IMR-90 (cell line): ENCODE measurements at regions not wholly inside any gene's neighbourhood (a gene's known extent, or its start where the extent isn't known, plus 50 kb on each side); places are given as distances from the start of the nearest gene placed in this dataset.

Experiments
- ATAC-seq: fragments of 200-7000 bp; cut with Tn5 transposase; 2 replicates; pipeline ENCODE4 v1.9.1; 2020; ENCODE audit warnings: low read depth, mild to moderate bottlenecking, moderate library complexity
- BruUV-seq: library from RNA; stranded (reverse); fragments of 400-500 nt; replicated peaks from 2 replicates; lab custom pipeline; 2021; lab: Mats Ljungman, UMichigan
- CTCF ChIA-PET: fragments of 300-600 bp; formaldehyde crosslinking; extraction: SDS; loops from one replicate; lab custom pipeline; 2021; ENCODE audit warnings: antibody characterized with exemption; lab: Yijun Ruan, JAX
- POLR2A ChIA-PET: fragments of 300-600 bp; sonication (Branson Sonifier 250); formaldehyde crosslinking; loops from one replicate; lab custom pipeline; 2022; ENCODE audit warnings: antibody characterized with exemption; ENCODE audit not compliant: unreplicated experiment; lab: Charles Lee
- DNase-seq: peaks from one replicate; pipeline ENCODE4 v3.0.0; 2013
- H2AFZ ChIP-seq: replicated peaks from 2 replicates; pipeline ENCODE3; 2013; ENCODE audit warnings: low read length, mild to moderate bottlenecking; ENCODE audit not compliant: poor library complexity
- H2AK5ac ChIP-seq: 2 replicates; pipeline ENCODE4 v1.6.1; 2013; ENCODE audit warnings: low read depth, low read length, inconsistent platforms
- H2AK9ac ChIP-seq: replicated peaks from 2 replicates; pipeline ENCODE3; 2013; ENCODE audit warnings: mild to moderate bottlenecking, low read depth, low read length, moderate library complexity; ENCODE audit not compliant: poor library complexity
- H2BK120ac ChIP-seq: 2 replicates; pipeline ENCODE4 v1.6.1; 2013; ENCODE audit warnings: low read depth, low read length, inconsistent platforms
- H2BK15ac ChIP-seq: 3 replicates; pipeline ENCODE4 v1.6.1; 2013; ENCODE audit warnings: low read depth, low read length, inconsistent platforms
- H2BK20ac ChIP-seq: 2 replicates; pipeline ENCODE4 v1.6.1; 2013; ENCODE audit warnings: low read depth, mild to moderate bottlenecking, inconsistent platforms, low read length, moderate library complexity
- H2BK5ac ChIP-seq: 2 replicates; pipeline ENCODE4 v1.6.1; 2013; ENCODE audit warnings: mild to moderate bottlenecking, low read depth, low read length, inconsistent platforms; ENCODE audit not compliant: poor library complexity, severe bottlenecking
- H3K14ac ChIP-seq: replicated peaks from 2 replicates; pipeline ENCODE4 v1.6.1; 2013; ENCODE audit warnings: low read depth, low read length, inconsistent platforms
- H3K18ac ChIP-seq: 2 replicates; pipeline ENCODE4 v1.6.1; 2013; ENCODE audit warnings: low read depth, low read length, control low read depth
- H3K23ac ChIP-seq: 2 replicates; pipeline ENCODE4 v1.6.1; 2013; ENCODE audit warnings: low read depth, low read length, inconsistent platforms
- H3K27ac ChIP-seq: 2 replicates; pipeline ENCODE4 v1.5.1; 2013; ENCODE audit warnings: mild to moderate bottlenecking, control low read depth, low read length; ENCODE audit not compliant: insufficient read depth
- H3K27me3 ChIP-seq: 2 replicates; pipeline ENCODE4 v1.6.1; 2013; ENCODE audit warnings: low read length; ENCODE audit not compliant: control insufficient read depth, insufficient read depth
- H3K36me3 ChIP-seq: 2 replicates; pipeline ENCODE4 v1.6.1; 2013; ENCODE audit warnings: low read length, mixed read lengths; ENCODE audit not compliant: control insufficient read depth, insufficient read depth
- H3K4ac ChIP-seq: 2 replicates; pipeline ENCODE4 v1.6.1; 2013; ENCODE audit warnings: low read depth, low read length, inconsistent platforms
- H3K4me1 ChIP-seq: 2 replicates; pipeline ENCODE4 v1.6.1; 2013; ENCODE audit warnings: low read length, mixed read lengths; ENCODE audit not compliant: control insufficient read depth, insufficient read depth
- H3K4me2 ChIP-seq: 2 replicates; pipeline ENCODE4 v1.6.1; 2013; ENCODE audit warnings: low read depth, mild to moderate bottlenecking, control low read depth, low read length, moderate library complexity
- H3K4me3 ChIP-seq: 2 replicates; pipeline ENCODE4 v1.5.1; 2013; ENCODE audit warnings: low read depth, mild to moderate bottlenecking, control low read depth, low read length, moderate library complexity; ENCODE audit not compliant: insufficient read depth
- H3K56ac ChIP-seq: 2 replicates; pipeline ENCODE4 v1.6.1; 2013; ENCODE audit warnings: low read length, inconsistent platforms; ENCODE audit not compliant: insufficient read depth; ENCODE audit errors: extremely low read depth
- H3K79me1 ChIP-seq, 2 experiments: 2 replicates each; pipeline ENCODE4 v1.6.1; 2013; ENCODE audit warnings: low read length in 2 of 2, inconsistent platforms in 1 of 2, low read depth in 1 of 2
- H3K9ac ChIP-seq: 2 replicates; pipeline ENCODE4 v1.6.1; 2013; ENCODE audit warnings: low read depth, low read length, control low read depth
- H3K9me1 ChIP-seq: 2 replicates; pipeline ENCODE4 v1.6.1; 2013; ENCODE audit warnings: low read length, inconsistent platforms; ENCODE audit not compliant: insufficient read depth
- H3K9me3 ChIP-seq: 2 replicates; pipeline ENCODE4 v1.6.1; 2013; ENCODE audit warnings: low read length; ENCODE audit not compliant: control insufficient read depth, insufficient read depth
- H4K20me1 ChIP-seq: 2 replicates; pipeline ENCODE4 v1.6.1; 2013; ENCODE audit warnings: low read length, inconsistent platforms; ENCODE audit not compliant: insufficient read depth
- H4K5ac ChIP-seq: 2 replicates; pipeline ENCODE4 v1.6.1; 2013; ENCODE audit warnings: mild to moderate bottlenecking, low read depth, low read length, control low read depth
- H4K8ac ChIP-seq, 2 experiments: 2 replicates each; pipeline ENCODE4 v1.6.1; 2013; ENCODE audit warnings: low read depth in 2 of 2, low read length in 2 of 2, control low read depth in 1 of 2, inconsistent platforms in 1 of 2
- H4K91ac ChIP-seq: 2 replicates; pipeline ENCODE4 v1.6.1; 2013; ENCODE audit warnings: low read depth, low read length, inconsistent platforms; ENCODE audit not compliant: insufficient read depth
- BHLHE40 ChIP-seq: fragments of 150-350 bp; IDR thresholded peaks from 2 replicates; pipeline ENCODE4 v1.6.1; 2016; ENCODE audit warnings: mild to moderate bottlenecking, low read depth, low read length
- CTCF ChIP-seq: conservative IDR thresholded peaks from 2 replicates; pipeline ENCODE4 v1.5.1; 2012; ENCODE audit warnings: mild to moderate bottlenecking, low read depth, low read length, improper control_type of control experiment
- FOS ChIP-seq: fragments of 150-350 bp; IDR thresholded peaks from 2 replicates; pipeline ENCODE4 v1.6.1; 2016; ENCODE audit warnings: low read depth, low read length
- MXI1 ChIP-seq: IDR thresholded peaks from 2 replicates; pipeline ENCODE4 v1.6.1; 2012; ENCODE audit warnings: low read depth, mild to moderate bottlenecking, low read length, moderate library complexity, borderline replicate concordance
- NFE2L2 ChIP-seq: fragments of 150-350 bp; IDR thresholded peaks from 2 replicates; pipeline ENCODE4 v1.6.1; 2016; ENCODE audit warnings: low read depth, mild to moderate bottlenecking, low read length
- RAD21 ChIP-seq: IDR thresholded peaks from 2 replicates; pipeline ENCODE4 v1.6.1; 2012; ENCODE audit warnings: low read length, improper control_type of control experiment
- RCOR1 ChIP-seq: IDR thresholded peaks from 2 replicates; pipeline ENCODE4 v1.6.1; 2012; ENCODE audit warnings: mild to moderate bottlenecking, low read length, improper control_type of control experiment; ENCODE audit not compliant: insufficient replicate concordance
- RFX5 ChIP-seq: IDR thresholded peaks from 2 replicates; pipeline ENCODE4 v1.8.0; 2012; ENCODE audit warnings: low read depth, mild to moderate bottlenecking, low read length, moderate library complexity
- SMC3 ChIP-seq: fragments of 150-350 bp; IDR thresholded peaks from 2 replicates; pipeline ENCODE4 v1.6.1; 2016; ENCODE audit warnings: low read depth, mild to moderate bottlenecking, antibody characterized with exemption, low read length, moderate library complexity
- WGBS, 2 experiments: methylation state at CpG; one replicate each; pipeline versions ENCODE4 v1.1.5 to v1.1.7; 2013; ENCODE audit warnings: missing lambda C conversion rate in 2 of 2; ENCODE audit not compliant: insufficient read length in 1 of 2; ENCODE audit errors: extremely low coverage in 2 of 2; 5-methylcytosine and 5-hydroxymethylcytosine counted together
- dilution Hi-C: fragments of 300-500 bp; cut with HindIII; formaldehyde crosslinking; loops from one replicate; pipeline ENCODE4 v1.14.3; 2018; ENCODE audit warnings: low sequenced_read_pairs; ENCODE audit not compliant: unreplicated experiment
- in situ Hi-C: fragments of 300-500 bp; cut with MboI; formaldehyde crosslinking; loops from 3 replicates; pipeline ENCODE4 v1.14.3; 2019; ENCODE audit warnings: low sequenced_read_pairs, inconsistent platforms, mixed read lengths
- intact Hi-C: fragments of 100-400 bp; cut with micrococcal nuclease; formaldehyde crosslinking; loops from 2 replicates; pipeline ENCODE4 v1.10.0; 2022
- TF ChIP-seq, protein P1 (sequence below): fragments of 150-350 bp; IDR thresholded peaks from 2 replicates; pipeline ENCODE4 v1.6.1; 2016; ENCODE audit warnings: low read depth, mild to moderate bottlenecking, low read length, moderate library complexity, borderline replicate concordance
- TF ChIP-seq, protein P2 (sequence below): fragments of 150-350 bp; IDR thresholded peaks from 2 replicates; pipeline ENCODE4 v1.6.1; 2017; ENCODE audit warnings: mild to moderate bottlenecking, antibody characterized with exemption, low read length, low read depth

GRCh38 chr20:16947479-16947878 is 199.3 kb downstream of the OTOR start:
- ATAC-seq: peak; percentile 70
- Histone ChIP-seq H3K4ac (peak overlapping the region; percentile 48; the same call in 1 of the 2 replicates), H3K79me1 (no peaks in the 10 kb centered on the region), H3K27ac (no peak overlapping the region), H2BK5ac (no peak overlapping the region), H2AFZ (peak overlapping the region; percentile 28), H3K9me3 (peaks cover 4% of the 10 kb centered on the region), H3K4me3 (no peak overlapping the region), H2AK9ac (no peak overlapping the region), H4K5ac (no peak overlapping the region), H4K20me1 (no peaks in the 10 kb centered on the region), H4K8ac (no peak overlapping the region), H3K4me2 (no peak overlapping the region), H4K91ac (no peak overlapping the region), H2BK120ac (peak overlapping the region; percentile 73; the same call in 1 of the 2 replicates), H2AK5ac (no peak overlapping the region), H3K18ac (no peak overlapping the region), H2BK20ac (0 out of 2 replicates have a peak overlapping the region, but pooled peaks have one; percentile 16), H3K23ac (no peak overlapping the region), H3K4me1 (peaks cover 6% of the 10 kb centered on the region), H3K9ac (no peak overlapping the region), H3K27me3 (no peaks in the 10 kb centered on the region), H3K56ac (no peak overlapping the region), H3K9me1 (no peaks in the 10 kb centered on the region), H3K14ac (no peak overlapping the region), H2BK15ac (peak overlapping the region; percentile 15; the same call in 1 of the 3 replicates), H3K36me3 (no peaks in the 10 kb centered on the region)
- in situ Hi-C loops: no loop called here
- intact Hi-C loops: no loop called here
- dilution Hi-C loops: no loop called here
- no peak for TF ChIP-seq RCOR1
- no peak for TF ChIP-seq NFE2L2
- TF ChIP-seq, protein P1, sequence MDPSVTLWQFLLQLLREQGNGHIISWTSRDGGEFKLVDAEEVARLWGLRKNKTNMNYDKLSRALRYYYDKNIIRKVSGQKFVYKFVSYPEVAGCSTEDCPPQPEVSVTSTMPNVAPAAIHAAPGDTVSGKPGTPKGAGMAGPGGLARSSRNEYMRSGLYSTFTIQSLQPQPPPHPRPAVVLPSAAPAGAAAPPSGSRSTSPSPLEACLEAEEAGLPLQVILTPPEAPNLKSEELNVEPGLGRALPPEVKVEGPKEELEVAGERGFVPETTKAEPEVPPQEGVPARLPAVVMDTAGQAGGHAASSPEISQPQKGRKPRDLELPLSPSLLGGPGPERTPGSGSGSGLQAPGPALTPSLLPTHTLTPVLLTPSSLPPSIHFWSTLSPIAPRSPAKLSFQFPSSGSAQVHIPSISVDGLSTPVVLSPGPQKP: no peak
- TF ChIP-seq SMC3: no peak
- no peak for TF ChIP-seq CTCF
- no peak for TF ChIP-seq RAD21
- TF ChIP-seq RFX5: no peak
- TF ChIP-seq, protein P2, sequence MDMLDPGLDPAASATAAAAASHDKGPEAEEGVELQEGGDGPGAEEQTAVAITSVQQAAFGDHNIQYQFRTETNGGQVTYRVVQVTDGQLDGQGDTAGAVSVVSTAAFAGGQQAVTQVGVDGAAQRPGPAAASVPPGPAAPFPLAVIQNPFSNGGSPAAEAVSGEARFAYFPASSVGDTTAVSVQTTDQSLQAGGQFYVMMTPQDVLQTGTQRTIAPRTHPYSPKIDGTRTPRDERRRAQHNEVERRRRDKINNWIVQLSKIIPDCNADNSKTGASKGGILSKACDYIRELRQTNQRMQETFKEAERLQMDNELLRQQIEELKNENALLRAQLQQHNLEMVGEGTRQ: no peak
- no peak for TF ChIP-seq FOS
- TF ChIP-seq MXI1: no peak
- TF ChIP-seq BHLHE40: no peak
- ChIA-PET POLR2A (interaction anchor here (0.7 kb wide), 1 partner anchor 647 kb away, joined by 3 read pairs; no protein-coding TSS in a partner anchor), CTCF (no interaction called here)
- BruUV-seq: no TSS peak
- no CpG with 5 or more reads among the region's 2 CpGs for WGBS, 2 experiments
- no peak for DNase-seq
